ENCODE measurements at regions not wholly inside any gene's neighbourhood (a gene's known extent, or its start where the extent isn't known, plus 50 kb on each side); places are given as distances from the start of the nearest gene placed in this dataset.

DNA sequence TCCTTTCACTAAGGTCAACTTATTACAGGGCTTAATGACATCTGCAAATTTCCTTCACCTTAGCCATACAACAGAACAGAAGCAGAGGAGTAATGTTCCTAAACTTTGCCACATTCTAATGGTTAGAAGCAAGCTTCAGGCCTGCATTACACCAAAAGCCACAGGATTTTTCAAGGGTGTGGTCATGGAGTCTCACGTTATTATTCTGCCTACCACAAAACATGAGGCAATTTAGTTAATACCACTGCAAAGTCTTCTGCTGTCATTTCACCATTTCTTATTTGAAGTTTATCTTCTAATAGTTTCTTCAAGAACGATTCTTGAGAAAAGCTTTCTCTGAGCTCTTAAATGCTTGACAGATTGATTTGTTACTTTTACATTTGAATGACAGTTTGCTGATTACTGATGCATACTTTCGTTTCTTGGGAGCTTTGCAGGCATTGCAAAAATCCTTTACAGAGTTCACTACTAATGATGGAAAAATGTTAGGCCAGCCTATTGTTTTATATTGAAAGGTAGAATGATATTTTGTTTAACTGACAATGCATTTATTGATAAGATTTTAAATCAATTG, 1257.1 kb downstream of the NSUN3 start (continued):
- TF ChIP-seq, protein P1, sequence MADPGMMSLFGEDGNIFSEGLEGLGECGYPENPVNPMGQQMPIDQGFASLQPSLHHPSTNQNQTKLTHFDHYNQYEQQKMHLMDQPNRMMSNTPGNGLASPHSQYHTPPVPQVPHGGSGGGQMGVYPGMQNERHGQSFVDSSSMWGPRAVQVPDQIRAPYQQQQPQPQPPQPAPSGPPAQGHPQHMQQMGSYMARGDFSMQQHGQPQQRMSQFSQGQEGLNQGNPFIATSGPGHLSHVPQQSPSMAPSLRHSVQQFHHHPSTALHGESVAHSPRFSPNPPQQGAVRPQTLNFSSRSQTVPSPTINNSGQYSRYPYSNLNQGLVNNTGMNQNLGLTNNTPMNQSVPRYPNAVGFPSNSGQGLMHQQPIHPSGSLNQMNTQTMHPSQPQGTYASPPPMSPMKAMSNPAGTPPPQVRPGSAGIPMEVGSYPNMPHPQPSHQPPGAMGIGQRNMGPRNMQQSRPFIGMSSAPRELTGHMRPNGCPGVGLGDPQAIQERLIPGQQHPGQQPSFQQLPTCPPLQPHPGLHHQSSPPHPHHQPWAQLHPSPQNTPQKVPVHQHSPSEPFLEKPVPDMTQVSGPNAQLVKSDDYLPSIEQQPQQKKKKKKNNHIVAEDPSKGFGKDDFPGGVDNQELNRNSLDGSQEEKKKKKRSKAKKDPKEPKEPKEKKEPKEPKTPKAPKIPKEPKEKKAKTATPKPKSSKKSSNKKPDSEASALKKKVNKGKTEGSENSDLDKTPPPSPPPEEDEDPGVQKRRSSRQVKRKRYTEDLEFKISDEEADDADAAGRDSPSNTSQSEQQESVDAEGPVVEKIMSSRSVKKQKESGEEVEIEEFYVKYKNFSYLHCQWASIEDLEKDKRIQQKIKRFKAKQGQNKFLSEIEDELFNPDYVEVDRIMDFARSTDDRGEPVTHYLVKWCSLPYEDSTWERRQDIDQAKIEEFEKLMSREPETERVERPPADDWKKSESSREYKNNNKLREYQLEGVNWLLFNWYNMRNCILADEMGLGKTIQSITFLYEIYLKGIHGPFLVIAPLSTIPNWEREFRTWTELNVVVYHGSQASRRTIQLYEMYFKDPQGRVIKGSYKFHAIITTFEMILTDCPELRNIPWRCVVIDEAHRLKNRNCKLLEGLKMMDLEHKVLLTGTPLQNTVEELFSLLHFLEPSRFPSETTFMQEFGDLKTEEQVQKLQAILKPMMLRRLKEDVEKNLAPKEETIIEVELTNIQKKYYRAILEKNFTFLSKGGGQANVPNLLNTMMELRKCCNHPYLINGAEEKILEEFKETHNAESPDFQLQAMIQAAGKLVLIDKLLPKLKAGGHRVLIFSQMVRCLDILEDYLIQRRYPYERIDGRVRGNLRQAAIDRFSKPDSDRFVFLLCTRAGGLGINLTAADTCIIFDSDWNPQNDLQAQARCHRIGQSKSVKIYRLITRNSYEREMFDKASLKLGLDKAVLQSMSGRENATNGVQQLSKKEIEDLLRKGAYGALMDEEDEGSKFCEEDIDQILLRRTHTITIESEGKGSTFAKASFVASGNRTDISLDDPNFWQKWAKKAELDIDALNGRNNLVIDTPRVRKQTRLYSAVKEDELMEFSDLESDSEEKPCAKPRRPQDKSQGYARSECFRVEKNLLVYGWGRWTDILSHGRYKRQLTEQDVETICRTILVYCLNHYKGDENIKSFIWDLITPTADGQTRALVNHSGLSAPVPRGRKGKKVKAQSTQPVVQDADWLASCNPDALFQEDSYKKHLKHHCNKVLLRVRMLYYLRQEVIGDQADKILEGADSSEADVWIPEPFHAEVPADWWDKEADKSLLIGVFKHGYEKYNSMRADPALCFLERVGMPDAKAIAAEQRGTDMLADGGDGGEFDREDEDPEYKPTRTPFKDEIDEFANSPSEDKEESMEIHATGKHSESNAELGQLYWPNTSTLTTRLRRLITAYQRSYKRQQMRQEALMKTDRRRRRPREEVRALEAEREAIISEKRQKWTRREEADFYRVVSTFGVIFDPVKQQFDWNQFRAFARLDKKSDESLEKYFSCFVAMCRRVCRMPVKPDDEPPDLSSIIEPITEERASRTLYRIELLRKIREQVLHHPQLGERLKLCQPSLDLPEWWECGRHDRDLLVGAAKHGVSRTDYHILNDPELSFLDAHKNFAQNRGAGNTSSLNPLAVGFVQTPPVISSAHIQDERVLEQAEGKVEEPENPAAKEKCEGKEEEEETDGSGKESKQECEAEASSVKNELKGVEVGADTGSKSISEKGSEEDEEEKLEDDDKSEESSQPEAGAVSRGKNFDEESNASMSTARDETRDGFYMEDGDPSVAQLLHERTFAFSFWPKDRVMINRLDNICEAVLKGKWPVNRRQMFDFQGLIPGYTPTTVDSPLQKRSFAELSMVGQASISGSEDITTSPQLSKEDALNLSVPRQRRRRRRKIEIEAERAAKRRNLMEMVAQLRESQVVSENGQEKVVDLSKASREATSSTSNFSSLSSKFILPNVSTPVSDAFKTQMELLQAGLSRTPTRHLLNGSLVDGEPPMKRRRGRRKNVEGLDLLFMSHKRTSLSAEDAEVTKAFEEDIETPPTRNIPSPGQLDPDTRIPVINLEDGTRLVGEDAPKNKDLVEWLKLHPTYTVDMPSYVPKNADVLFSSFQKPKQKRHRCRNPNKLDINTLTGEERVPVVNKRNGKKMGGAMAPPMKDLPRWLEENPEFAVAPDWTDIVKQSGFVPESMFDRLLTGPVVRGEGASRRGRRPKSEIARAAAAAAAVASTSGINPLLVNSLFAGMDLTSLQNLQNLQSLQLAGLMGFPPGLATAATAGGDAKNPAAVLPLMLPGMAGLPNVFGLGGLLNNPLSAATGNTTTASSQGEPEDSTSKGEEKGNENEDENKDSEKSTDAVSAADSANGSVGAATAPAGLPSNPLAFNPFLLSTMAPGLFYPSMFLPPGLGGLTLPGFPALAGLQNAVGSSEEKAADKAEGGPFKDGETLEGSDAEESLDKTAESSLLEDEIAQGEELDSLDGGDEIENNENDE (IDR thresholded peaks at IDR 0.05; ENCODE audit: insufficient replicate concordance, low read length) = no peak
- TF ChIP-seq SIRT6 (IDR thresholded peaks at IDR 0.05; ENCODE audit: low read length) (no peak), SUZ12 (IDR thresholded peaks at IDR 0.05; ENCODE audit: low read length) (no peak), POLR2AphosphoS5 (IDR thresholded peaks at IDR 0.05; ENCODE audit: low read depth, low read length) (no peak), ZNF274 (IDR thresholded peaks at IDR 0.05; ENCODE audit: borderline replicate concordance, extremely low read depth, low read length) (no peak), RNF2 (IDR thresholded peaks at IDR 0.05; ENCODE audit: borderline replicate concordance, low read depth, low read length, missing control alignments, poor library complexity, severe bottlenecking) (no peak)

Measured in H1 (cell line).